ENCODE measurements at regions not wholly inside any gene's neighbourhood (a gene's known extent, or its start where the extent isn't known, plus 50 kb on each side); places are given as distances from the start of the nearest gene placed in this dataset.

DNA sequence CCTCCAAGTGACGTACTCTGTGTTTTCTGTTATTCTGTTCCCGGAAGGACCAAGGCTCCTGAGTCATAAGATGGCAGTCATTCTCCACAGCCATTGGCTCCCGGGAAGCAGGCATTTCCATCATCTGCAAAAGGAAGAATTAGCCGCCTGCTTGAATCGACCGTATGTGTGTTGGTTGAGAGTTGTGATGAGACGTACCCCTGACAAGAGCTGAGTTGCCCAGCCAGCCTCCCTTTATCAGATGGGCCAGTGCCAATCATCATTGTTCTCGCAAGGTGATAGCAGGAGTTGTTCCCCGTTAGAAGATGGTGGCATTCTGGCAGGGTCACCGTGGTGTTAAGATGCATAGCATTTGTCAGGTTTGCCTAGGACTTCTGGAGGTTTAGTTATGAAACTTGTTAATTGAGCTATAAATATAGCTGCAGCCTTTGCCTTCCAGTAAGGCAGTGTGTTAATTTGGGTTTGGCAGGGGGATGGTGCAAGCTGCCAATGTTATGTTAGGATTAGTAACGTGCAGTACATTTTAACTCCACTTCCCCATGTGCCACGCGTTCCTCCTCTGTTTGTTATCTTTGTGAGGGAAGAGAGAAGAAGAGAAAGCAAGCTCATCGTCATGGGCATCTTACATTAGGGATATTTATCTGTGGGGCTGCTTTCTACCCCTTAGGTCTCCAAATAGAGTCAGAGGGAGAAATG is 652.7 kb upstream of the FANCL start:
- no peak for DNase-seq (ENCODE audit: low spot score in 2 of 2)
- no peak overlapping the region for H3K4me3 Mint-ChIP-seq
- no peaks in the 10 kb centered on the region for H3K27me3 Mint-ChIP-seq
- no peaks in the 10 kb centered on the region for H3K4me1 Mint-ChIP-seq
- H3K9me3 Mint-ChIP-seq = peaks cover 11% of the 10 kb centered on the region
- H3K36me3 Mint-ChIP-seq (ENCODE audit: insufficient read depth) = no peaks in the 10 kb centered on the region
- no peak for ATAC-seq (replicated peaks; ENCODE audit: extremely low read depth, poor library complexity, severe bottlenecking)
- H3K27ac Mint-ChIP-seq (ENCODE audit: low read depth) = no peak overlapping the region

DNA sequence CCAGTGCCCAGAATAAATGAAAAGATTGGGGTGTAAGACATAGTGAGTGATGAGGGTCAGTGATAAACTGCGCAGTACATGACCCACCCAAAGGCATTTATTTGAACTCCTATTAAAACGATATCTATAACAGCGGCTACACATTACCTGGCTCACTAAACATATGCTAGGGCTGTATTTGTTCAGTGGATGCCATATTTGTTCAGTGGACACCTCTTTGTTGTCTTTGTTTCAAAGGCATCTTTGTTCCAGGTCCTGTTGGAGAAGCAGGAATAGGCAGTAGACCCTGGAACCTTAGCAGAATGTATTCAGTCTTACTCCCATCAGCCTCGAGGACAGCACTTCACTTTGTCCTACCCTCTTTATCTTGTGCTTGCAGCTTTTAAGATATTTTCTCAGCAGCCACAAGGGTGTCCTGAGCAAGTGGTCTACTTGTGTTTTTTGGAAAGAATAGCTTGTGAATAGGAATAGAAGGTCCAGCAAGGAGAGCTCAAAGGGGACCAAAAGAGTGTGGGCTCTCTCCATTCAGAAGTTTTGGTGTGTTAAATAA is 650.8 kb upstream of the FANCL start:
- DNase-seq (ENCODE audit: low spot score in 2 of 2) (no peak), ATAC-seq (replicated peaks; ENCODE audit: extremely low read depth, poor library complexity, severe bottlenecking) (no peak)
- H3K9me3 Mint-ChIP-seq = peaks cover 11% of the 10 kb centered on the region
- no peaks in the 10 kb centered on the region for H3K27me3 Mint-ChIP-seq
- no peak overlapping the region for H3K27ac Mint-ChIP-seq (ENCODE audit: low read depth)
- H3K36me3 Mint-ChIP-seq (ENCODE audit: insufficient read depth) = no peaks in the 10 kb centered on the region
- no peaks in the 10 kb centered on the region for H3K4me1 Mint-ChIP-seq
- H3K4me3 Mint-ChIP-seq = no peak overlapping the region

GRCh38 chr2:58890865-58891525 is 649.9 kb upstream of the FANCL start:
- Mint-ChIP-seq H3K9me3 (peaks cover 11% of the 10 kb centered on the region), H3K36me3 (ENCODE audit: insufficient read depth) (no peaks in the 10 kb centered on the region), H3K27me3 (no peaks in the 10 kb centered on the region), H3K27ac (ENCODE audit: low read depth) (no peak overlapping the region), H3K4me1 (no peaks in the 10 kb centered on the region), H3K4me3 (no peak overlapping the region)
- ATAC-seq (replicated peaks; ENCODE audit: extremely low read depth, poor library complexity, severe bottlenecking) (no peak), DNase-seq (ENCODE audit: low spot score in 2 of 2) (no peak)

- no peak for ATAC-seq (replicated peaks; ENCODE audit: extremely low read depth, poor library complexity, severe bottlenecking)
- H3K36me3 Mint-ChIP-seq (ENCODE audit: insufficient read depth) = no peaks in the 10 kb centered on the region
- DNase-seq (ENCODE audit: low spot score in 2 of 2) = no peak
- H3K4me3 Mint-ChIP-seq = no peak overlapping the region
- no peaks in the 10 kb centered on the region for H3K27me3 Mint-ChIP-seq
- H3K4me1 Mint-ChIP-seq = no peaks in the 10 kb centered on the region
- H3K27ac Mint-ChIP-seq (ENCODE audit: low read depth) = no peak overlapping the region
- H3K9me3 Mint-ChIP-seq = peaks cover 4% of the 10 kb centered on the region
These were observed 644.9 kb upstream of the FANCL start for GRCh38 chr2:58886009-58886408.

DNA sequence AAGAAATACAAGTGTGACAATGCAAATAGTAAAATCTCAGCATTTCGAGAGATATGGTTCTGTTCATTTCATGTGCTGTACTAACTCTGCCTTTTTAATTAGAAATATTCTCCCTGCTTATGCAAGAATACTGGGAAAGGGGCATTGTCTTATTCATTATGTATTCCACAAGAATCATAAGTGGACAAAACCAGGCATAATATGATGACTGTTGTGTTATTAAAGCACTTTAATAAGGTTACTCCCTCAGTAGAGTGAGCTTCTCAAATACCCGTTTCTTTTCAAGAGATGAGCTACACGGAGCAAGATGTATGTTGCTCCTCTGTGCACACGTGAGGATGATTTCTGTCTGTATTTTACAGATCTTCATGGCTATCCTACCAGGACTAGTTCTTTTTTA is 638.7 kb upstream of the FANCL start:
- Mint-ChIP-seq H3K9me3 (no peaks in the 10 kb centered on the region), H3K4me1 (no peaks in the 10 kb centered on the region), H3K27ac (ENCODE audit: low read depth) (no peak overlapping the region), H3K27me3 (no peaks in the 10 kb centered on the region), H3K4me3 (no peak overlapping the region), H3K36me3 (ENCODE audit: insufficient read depth) (no peaks in the 10 kb centered on the region)
- no peak for ATAC-seq (replicated peaks; ENCODE audit: extremely low read depth, poor library complexity, severe bottlenecking)
- no peak for DNase-seq (ENCODE audit: low spot score in 2 of 2)

DNA sequence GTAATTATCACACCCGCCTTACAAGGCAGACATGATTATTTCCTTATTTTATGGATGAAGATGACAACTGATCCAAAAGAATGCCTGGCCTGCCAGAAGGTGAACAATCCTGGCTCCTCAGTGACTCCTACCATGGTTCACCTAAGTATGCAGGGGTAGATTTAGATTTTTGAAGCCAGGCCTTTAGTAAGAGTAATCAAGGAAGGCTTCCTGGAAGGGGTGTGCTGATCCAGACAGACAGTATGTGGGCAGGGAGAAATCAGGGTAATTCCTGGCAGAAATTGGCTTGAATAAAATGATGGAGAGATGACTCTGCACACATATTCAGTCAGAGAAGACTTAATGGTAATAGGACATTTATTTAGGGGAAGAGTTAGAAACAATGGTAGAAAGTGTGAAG is 637.7 kb upstream of the FANCL start:
- DNase-seq (ENCODE audit: low spot score in 2 of 2) (no peak), ATAC-seq (replicated peaks; ENCODE audit: extremely low read depth, poor library complexity, severe bottlenecking) (no peak)
- Mint-ChIP-seq H3K9me3 (no peaks in the 10 kb centered on the region), H3K36me3 (ENCODE audit: insufficient read depth) (no peaks in the 10 kb centered on the region), H3K4me1 (no peaks in the 10 kb centered on the region), H3K4me3 (no peak overlapping the region), H3K27ac (ENCODE audit: low read depth) (no peak overlapping the region), H3K27me3 (no peaks in the 10 kb centered on the region)

DNA sequence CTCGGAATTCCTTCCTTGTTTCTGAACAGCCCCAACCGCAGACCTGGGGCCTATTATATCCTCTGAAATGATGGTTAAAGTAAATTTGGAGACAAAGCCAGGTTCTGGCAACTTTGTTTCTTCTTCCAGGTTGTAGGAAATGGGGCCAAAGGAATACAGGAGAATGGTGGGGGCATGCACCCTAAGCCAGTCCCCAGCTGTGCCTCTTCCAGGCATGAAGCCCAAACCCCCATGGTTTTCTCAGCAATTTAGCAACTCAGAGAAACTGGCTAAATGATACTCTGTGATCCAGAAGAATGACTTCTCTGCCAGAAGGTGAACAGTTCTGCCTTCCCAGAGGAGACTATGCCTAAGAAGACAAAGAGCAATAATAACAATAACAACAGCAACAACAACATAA is 635.0 kb upstream of the FANCL start:
- no peak overlapping the region for H3K4me3 Mint-ChIP-seq
- H3K27me3 Mint-ChIP-seq = no peaks in the 10 kb centered on the region
- ATAC-seq (replicated peaks; ENCODE audit: extremely low read depth, poor library complexity, severe bottlenecking) (no peak), DNase-seq (ENCODE audit: low spot score in 2 of 2) (no peak)
- no peaks in the 10 kb centered on the region for H3K9me3 Mint-ChIP-seq
- H3K27ac Mint-ChIP-seq (ENCODE audit: low read depth) = no peak overlapping the region
- H3K36me3 Mint-ChIP-seq (ENCODE audit: insufficient read depth) = no peaks in the 10 kb centered on the region
- no peaks in the 10 kb centered on the region for H3K4me1 Mint-ChIP-seq

DNA sequence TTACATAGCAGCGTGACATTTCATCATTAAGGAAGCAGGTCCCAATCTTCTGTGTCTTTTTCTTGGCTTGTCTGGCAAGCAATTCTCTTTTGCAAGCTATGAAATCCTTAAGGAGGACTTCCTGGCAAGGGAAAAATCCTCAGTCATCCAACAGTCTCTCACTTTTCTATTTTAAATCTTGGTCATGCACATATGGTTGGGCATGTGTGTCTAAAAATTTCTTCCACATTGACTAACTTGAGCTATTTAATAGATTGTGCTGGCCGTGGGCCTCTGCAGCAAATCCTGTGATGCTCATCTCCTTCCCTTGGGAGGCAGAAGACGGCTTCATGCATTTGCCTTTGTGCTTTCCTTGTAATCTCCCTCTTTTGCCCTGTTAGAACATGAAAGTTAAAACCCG is 634.3 kb upstream of the FANCL start:
- no peaks in the 10 kb centered on the region for H3K9me3 Mint-ChIP-seq
- no peaks in the 10 kb centered on the region for H3K36me3 Mint-ChIP-seq (ENCODE audit: insufficient read depth)
- H3K4me3 Mint-ChIP-seq = no peak overlapping the region
- DNase-seq (ENCODE audit: low spot score in 2 of 2) (no peak), ATAC-seq (replicated peaks; ENCODE audit: extremely low read depth, poor library complexity, severe bottlenecking) (no peak)
- H3K27ac Mint-ChIP-seq (ENCODE audit: low read depth) = no peak overlapping the region
- no peaks in the 10 kb centered on the region for H3K4me1 Mint-ChIP-seq
- no peaks in the 10 kb centered on the region for H3K27me3 Mint-ChIP-seq

- no peak overlapping the region for H3K27ac Mint-ChIP-seq (ENCODE audit: low read depth)
- no peaks in the 10 kb centered on the region for H3K4me1 Mint-ChIP-seq
These were observed 630.5 kb upstream of the FANCL start for GRCh38 chr2:58871469-58872142.

GRCh38 chr2:58870704-58871103 is 629.6 kb upstream of the FANCL start:
- no peaks in the 10 kb centered on the region for H3K4me1 Mint-ChIP-seq
- no peak for ATAC-seq (replicated peaks; ENCODE audit: extremely low read depth, poor library complexity, severe bottlenecking)
- H3K36me3 Mint-ChIP-seq (ENCODE audit: insufficient read depth) = no peaks in the 10 kb centered on the region
- DNase-seq (ENCODE audit: low spot score in 2 of 2) = no peak
- no peaks in the 10 kb centered on the region for H3K9me3 Mint-ChIP-seq
- H3K4me3 Mint-ChIP-seq = no peak overlapping the region
- H3K27me3 Mint-ChIP-seq = no peaks in the 10 kb centered on the region
- H3K27ac Mint-ChIP-seq (ENCODE audit: low read depth) = no peak overlapping the region

More at GRCh38 chr2:58871469-58872142, 630.5 kb upstream of the FANCL start:
- Mint-ChIP-seq H3K27me3 (no peaks in the 10 kb centered on the region), H3K36me3 (ENCODE audit: insufficient read depth) (no peaks in the 10 kb centered on the region), H3K9me3 (no peaks in the 10 kb centered on the region), H3K4me3 (no peak overlapping the region)
- DNase-seq (ENCODE audit: low spot score in 2 of 2) (no peak), ATAC-seq (replicated peaks; ENCODE audit: extremely low read depth, poor library complexity, severe bottlenecking) (no peak)

- H3K27ac Mint-ChIP-seq (ENCODE audit: low read depth) = no peak overlapping the region
- no peak overlapping the region for H3K4me3 Mint-ChIP-seq
- peaks cover 6% of the 10 kb centered on the region for H3K9me3 Mint-ChIP-seq
- DNase-seq (ENCODE audit: low spot score in 2 of 2) (no peak), ATAC-seq (replicated peaks; ENCODE audit: extremely low read depth, poor library complexity, severe bottlenecking) (no peak)
- no peaks in the 10 kb centered on the region for H3K4me1 Mint-ChIP-seq
- no peaks in the 10 kb centered on the region for H3K36me3 Mint-ChIP-seq (ENCODE audit: insufficient read depth)
- H3K27me3 Mint-ChIP-seq = no peaks in the 10 kb centered on the region
These were observed 625.8 kb upstream of the FANCL start for GRCh38 chr2:58866946-58867345.

DNA sequence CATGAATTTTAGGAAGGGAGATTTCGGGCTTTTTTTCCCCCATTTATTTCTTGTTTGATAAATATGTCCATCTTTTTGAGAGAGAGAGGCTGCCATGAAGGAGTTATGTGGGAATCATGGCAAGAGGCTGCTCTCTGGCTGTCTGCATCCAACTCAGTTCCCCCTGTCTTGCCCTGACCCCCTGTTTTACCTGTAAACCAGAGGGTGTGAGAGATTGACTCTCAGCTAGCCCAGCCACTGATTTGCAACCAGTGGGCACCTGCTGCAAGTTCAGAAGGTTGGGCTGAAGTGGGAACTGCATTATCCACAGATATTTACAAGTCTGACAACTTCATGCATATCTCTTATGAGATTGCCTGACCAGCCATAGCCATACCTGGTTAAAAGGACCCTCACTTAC is 625.4 kb upstream of the FANCL start:
- ATAC-seq (replicated peaks; ENCODE audit: extremely low read depth, poor library complexity, severe bottlenecking) (no peak), DNase-seq (ENCODE audit: low spot score in 2 of 2) (no peak)
- H3K4me3 Mint-ChIP-seq = no peak overlapping the region
- no peaks in the 10 kb centered on the region for H3K36me3 Mint-ChIP-seq (ENCODE audit: insufficient read depth)
- H3K27me3 Mint-ChIP-seq = no peaks in the 10 kb centered on the region
- H3K4me1 Mint-ChIP-seq = no peaks in the 10 kb centered on the region
- no peak overlapping the region for H3K27ac Mint-ChIP-seq (ENCODE audit: low read depth)
- peaks cover 6% of the 10 kb centered on the region for H3K9me3 Mint-ChIP-seq

- H3K36me3 Mint-ChIP-seq (ENCODE audit: insufficient read depth) = no peaks in the 10 kb centered on the region
- H3K4me3 Mint-ChIP-seq = no peak overlapping the region
- H3K4me1 Mint-ChIP-seq = no peaks in the 10 kb centered on the region
- peaks cover 6% of the 10 kb centered on the region for H3K9me3 Mint-ChIP-seq
- DNase-seq (ENCODE audit: low spot score in 2 of 2) (no peak), ATAC-seq (replicated peaks; ENCODE audit: extremely low read depth, poor library complexity, severe bottlenecking) (no peak)
- no peak overlapping the region for H3K27ac Mint-ChIP-seq (ENCODE audit: low read depth)
- no peaks in the 10 kb centered on the region for H3K27me3 Mint-ChIP-seq
These were observed 624.9 kb upstream of the FANCL start for GRCh38 chr2:58866040-58866439.
